AG20443 (cell line): ENCODE measurements at regions not wholly inside any gene's neighbourhood (a gene's known extent, or its start where the extent isn't known, plus 50 kb on each side); places are given as distances from the start of the nearest gene placed in this dataset.

ENCODE experiments used
- DNase-seq: peaks from one replicate; pipeline ENCODE4 v3.0.0; 2012; ENCODE audit warnings: low spot score, mixed read lengths

- DNase-seq, result no peak
Measured at GRCh38 chr5:175243441-175243840, 200.5 kb downstream of the DRD1 start.

GRCh38 chr5:175242207-175242606 lies 201.8 kb downstream of the DRD1 start:
- DNase-seq, result no peak

GRCh38 chr5:175238326-175238725 lies 205.7 kb downstream of the DRD1 start:
- no peak for DNase-seq

GRCh38 chr5:175236176-175236575 lies 207.8 kb downstream of the DRD1 start:
- DNase-seq, result no peak

GRCh38 chr5:175235251-175235960 lies 208.6 kb downstream of the DRD1 start:
- peak; percentile 17 for DNase-seq

GRCh38 chr5:175230299-175230698 lies 213.7 kb downstream of the DRD1 start:
- no peak for DNase-seq

- no peak for DNase-seq
Measured at GRCh38 chr5:175226506-175226905, 217.5 kb downstream of the DRD1 start.

- no peak for DNase-seq
Measured at GRCh38 chr5:175223291-175223690, 220.7 kb downstream of the DRD1 start.

GRCh38 chr5:175222621-175223020 lies 221.4 kb downstream of the DRD1 start:
- DNase-seq, result no peak

- DNase-seq, result no peak
Measured at GRCh38 chr5:175220549-175220948, 223.4 kb downstream of the DRD1 start.

- no peak for DNase-seq
Measured at GRCh38 chr5:175219366-175219765, 224.6 kb downstream of the DRD1 start.

GRCh38 chr5:175216991-175217390 lies 227.0 kb downstream of the DRD1 start:
- peak; percentile 38 for DNase-seq

- DNase-seq, result no peak
Measured at GRCh38 chr5:175215906-175216305, 228.1 kb downstream of the DRD1 start.

- peak; percentile 83 for DNase-seq
Measured at GRCh38 chr5:175214152-175214551, 229.8 kb downstream of the DRD1 start.

GRCh38 chr5:175211956-175212756 lies 231.8 kb downstream of the DRD1 start:
- no peak for DNase-seq

GRCh38 chr5:175207321-175208040 lies 236.5 kb downstream of the DRD1 start:
- no peak for DNase-seq

- DNase-seq, result no peak
Measured at GRCh38 chr5:175206669-175207068, 237.3 kb downstream of the DRD1 start.

- DNase-seq, result no peak
Measured at GRCh38 chr5:175202463-175203068, 241.4 kb downstream of the DRD1 start.

- no peak for DNase-seq
Measured at GRCh38 chr5:175201393-175201792, 242.6 kb downstream of the DRD1 start.

- peak; percentile 17 for DNase-seq
Measured at GRCh38 chr5:175195698-175196656, 248.0 kb downstream of the DRD1 start.

- DNase-seq, result no peak
Measured at GRCh38 chr5:175181331-175181730, 262.7 kb downstream of the DRD1 start.
